ENCODE measurements at regions not wholly inside any gene's neighbourhood (a gene's known extent, or its start where the extent isn't known, plus 50 kb on each side); places are given as distances from the start of the nearest gene placed in this dataset.

- no peak for TF ChIP-seq ZSCAN4 (tag by site-specific recombination; IDR thresholded peaks at IDR 0.05)
- no peak for TF ChIP-seq CTCF (tag by site-specific recombination; IDR thresholded peaks at IDR 0.05)
- TF ChIP-seq ZSCAN23 (tag by site-specific recombination; IDR thresholded peaks at IDR 0.05) = no peak
- no peak for TF ChIP-seq YY1 (tag by site-specific recombination; IDR thresholded peaks at IDR 0.05)
- no peak for TF ChIP-seq ZNF174 (tag by site-specific recombination; IDR thresholded peaks at IDR 0.05)
- no peak for TF ChIP-seq PRDM6 (tag by site-specific recombination; IDR thresholded peaks at IDR 0.05)
- no peak for TF ChIP-seq ZNF549 (tag by site-specific recombination; IDR thresholded peaks at IDR 0.05)
These were observed 708.9 kb upstream of the NRSN1 start for GRCh38 chr6:23417133-23417532.
